ENCODE measurements at regions not wholly inside any gene's neighbourhood (a gene's known extent, or its start where the extent isn't known, plus 50 kb on each side); places are given as distances from the start of the nearest gene placed in this dataset.
"Not testable (repeated sequence)": the region's sequence is repeated elsewhere in the genome, so short reads cannot be mapped to it uniquely, and the experiment has no call there.

- DNase-seq: no peak
Observed at GRCh38 chr6:128736780-128737179, 146.2 kb upstream of the LAMA2 start.

GRCh38 chr6:128731249-128732165 is 151.4 kb upstream of the LAMA2 start:
- DNase-seq: peak; percentile 23 to 46

DNA sequence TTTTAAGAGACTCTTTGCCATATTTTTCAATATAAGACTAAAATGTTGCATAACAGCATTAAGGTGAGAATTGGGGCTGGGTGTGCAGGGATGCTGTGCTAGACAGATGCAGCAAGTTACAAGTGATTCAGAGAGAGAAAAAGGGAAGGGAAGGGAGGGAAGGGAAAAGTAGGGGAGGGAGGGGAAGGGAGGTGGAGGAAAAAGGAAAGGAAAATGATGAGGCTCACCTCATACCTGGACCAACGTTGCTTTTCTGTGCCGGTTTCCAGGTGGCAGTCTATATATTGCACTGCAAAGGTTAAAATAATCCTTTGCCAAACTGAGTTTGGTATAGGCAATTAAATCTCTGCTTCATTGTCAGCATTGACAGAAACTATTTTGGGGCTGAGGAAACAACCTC is 155.4 kb upstream of the LAMA2 start:
- no peak for DNase-seq

GRCh38 chr6:128725271-128726233 is 157.4 kb upstream of the LAMA2 start:
- DNase-seq: peak; percentile 23 to 36

DNA sequence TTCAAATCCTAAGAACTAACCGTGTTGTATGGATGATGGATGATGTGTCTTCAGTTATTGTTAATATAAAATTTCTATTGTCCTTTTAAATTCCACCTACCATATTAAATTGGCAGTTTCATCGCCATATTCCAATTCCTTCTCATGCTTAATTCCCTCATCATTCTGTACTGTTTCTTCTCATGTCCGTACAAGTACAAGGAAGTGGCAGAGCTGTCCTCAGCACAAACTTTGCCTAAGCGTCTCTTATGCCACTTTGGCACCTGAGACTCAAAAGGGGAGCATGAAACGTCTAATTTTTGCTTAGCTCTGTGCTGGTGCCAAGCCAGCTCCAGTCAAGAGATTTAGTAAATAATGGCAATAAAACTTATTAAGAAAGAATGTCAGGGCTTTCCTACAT is 158.2 kb upstream of the LAMA2 start:
- no peak for DNase-seq

GRCh38 chr6:128723667-128724066 is 159.3 kb upstream of the LAMA2 start:
- DNase-seq: no peak

DNA sequence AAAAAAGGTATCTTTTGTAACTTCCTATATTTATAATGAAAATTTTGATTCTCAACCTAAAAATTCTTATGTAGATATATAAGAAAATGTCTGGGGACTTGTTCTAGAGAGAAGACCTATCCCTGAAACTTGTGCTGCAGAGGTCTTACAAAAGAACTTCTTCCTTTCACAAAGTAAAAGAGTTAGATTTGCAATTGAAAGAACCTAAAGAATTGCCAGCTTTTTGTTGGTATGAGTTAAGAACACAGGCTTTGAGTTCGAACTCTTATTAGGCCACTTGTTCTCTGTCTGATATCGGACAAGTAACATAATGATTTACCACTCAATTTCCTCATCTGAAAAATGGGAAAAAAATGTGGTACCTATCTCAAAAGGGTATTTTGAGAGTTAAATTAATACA is 162.0 kb upstream of the LAMA2 start:
- DNase-seq: no peak

- DNase-seq: no peak
Observed at GRCh38 chr6:128719786-128720185, 163.2 kb upstream of the LAMA2 start.

DNA sequence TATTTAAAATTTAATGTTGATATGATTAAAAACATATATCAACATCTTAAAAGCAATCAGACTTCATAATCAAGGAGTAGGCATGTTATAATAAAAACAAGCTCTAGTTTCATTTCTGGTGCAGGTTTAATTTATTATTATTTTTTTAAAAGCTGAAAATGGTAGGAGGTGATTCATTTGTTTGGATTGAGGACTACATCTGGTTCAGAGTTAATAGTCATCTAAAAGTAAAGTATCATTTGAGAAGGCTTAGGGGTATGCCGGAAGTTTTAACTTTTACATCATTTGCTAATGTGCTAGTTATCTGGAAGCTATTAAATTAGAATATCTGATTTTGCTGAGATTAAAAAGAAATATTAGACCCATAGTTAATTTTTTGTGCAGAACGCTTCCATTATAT is 169.5 kb upstream of the LAMA2 start:
- DNase-seq: no peak

DNA sequence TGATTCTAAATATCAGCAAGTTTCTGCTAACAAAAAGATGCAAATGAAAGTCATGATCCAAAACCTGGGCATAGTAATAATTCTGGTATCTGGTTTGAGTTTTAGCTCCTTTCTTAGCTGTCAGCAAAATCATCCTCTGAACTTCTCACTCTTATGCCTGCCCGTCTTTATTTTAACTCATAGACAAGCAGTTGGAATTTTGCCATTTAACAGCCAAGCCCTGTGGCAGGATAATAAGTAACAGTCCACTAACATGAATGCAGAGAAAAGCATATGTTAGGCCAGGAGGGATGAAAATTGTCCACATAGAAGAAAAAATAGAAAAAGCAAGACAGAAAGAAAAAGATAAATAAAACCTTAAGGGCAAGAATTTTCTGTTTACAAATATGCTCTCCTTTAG is 170.0 kb upstream of the LAMA2 start:
- no peak for DNase-seq

DNA sequence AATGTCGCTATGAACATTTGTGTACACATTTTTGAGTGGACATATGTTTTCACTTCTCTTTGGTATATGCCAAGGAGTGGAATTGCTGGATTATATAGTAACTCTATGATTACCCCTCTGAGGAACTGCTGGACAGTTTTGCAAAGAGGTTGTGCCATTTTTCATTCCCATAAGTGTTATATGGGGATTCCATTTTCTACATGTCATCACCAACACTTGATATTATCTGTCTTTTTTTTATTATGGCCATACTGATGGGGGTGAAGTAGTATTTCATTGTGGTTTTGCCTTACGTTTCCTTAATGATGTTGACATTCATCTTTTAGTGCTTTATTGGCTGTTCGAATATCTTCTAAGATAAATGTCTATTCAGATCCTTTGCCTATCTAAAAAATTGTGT is 171.8 kb upstream of the LAMA2 start:
- DNase-seq: no peak

DNA sequence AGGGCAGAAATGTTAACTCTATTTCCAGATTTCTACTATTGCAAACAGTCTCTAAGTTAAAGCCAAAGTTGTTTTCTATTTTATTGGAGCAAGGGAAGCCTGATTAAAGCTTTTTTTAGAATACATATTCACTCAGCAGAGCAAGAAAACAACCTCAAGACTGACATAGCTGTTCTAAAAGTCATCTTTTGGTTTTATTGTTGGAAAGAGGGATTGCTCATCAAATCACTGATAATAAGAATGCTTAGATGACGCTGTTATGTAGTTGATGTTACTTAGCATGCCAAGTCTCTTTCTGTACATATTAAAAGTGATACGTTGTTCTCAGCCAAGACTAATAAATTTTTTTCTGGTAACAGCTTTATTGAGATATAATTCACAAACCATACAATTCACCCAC is 172.6 kb upstream of the LAMA2 start:
- DNase-seq: no peak

DNA sequence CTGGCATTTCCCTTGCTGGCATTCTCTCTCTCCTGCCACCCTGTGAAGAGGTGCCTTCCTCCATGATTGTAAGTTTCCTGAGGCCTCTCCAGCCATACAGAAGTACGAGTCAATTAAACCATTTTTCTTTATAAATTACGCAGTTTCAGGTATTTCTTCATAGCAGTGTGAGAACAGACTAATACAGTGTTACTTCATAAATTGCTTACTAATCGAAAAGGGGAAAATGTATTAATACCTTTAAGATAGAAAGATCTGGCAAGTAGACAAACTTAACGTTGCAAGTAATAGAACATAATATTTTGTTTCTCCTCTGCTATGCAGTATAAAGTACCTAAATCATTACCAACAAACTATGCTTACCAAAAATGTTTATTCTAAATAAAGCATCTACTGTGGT is 178.3 kb upstream of the LAMA2 start:
- no peak for DNase-seq

DNA sequence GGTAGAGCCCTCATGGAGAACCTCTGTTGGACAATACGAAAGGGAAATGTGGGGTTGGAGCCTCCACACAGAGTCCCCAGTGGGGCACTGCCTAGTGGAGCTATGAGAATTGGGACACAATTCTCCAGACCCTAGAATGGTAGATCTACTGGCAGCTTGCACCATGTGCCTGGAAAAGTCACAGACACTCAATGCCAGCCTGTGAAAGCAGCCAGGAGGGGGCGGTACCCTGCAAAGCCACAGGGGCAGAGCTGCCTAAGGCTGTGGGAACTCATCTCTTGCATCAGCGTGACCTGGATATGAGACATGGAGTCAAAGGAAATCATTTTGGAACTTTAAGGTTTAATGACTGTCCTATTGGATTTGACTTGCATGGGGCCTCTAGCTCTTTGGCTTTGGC is 179.1 kb upstream of the LAMA2 start:
- not testable (repeated sequence) for DNase-seq

DNA sequence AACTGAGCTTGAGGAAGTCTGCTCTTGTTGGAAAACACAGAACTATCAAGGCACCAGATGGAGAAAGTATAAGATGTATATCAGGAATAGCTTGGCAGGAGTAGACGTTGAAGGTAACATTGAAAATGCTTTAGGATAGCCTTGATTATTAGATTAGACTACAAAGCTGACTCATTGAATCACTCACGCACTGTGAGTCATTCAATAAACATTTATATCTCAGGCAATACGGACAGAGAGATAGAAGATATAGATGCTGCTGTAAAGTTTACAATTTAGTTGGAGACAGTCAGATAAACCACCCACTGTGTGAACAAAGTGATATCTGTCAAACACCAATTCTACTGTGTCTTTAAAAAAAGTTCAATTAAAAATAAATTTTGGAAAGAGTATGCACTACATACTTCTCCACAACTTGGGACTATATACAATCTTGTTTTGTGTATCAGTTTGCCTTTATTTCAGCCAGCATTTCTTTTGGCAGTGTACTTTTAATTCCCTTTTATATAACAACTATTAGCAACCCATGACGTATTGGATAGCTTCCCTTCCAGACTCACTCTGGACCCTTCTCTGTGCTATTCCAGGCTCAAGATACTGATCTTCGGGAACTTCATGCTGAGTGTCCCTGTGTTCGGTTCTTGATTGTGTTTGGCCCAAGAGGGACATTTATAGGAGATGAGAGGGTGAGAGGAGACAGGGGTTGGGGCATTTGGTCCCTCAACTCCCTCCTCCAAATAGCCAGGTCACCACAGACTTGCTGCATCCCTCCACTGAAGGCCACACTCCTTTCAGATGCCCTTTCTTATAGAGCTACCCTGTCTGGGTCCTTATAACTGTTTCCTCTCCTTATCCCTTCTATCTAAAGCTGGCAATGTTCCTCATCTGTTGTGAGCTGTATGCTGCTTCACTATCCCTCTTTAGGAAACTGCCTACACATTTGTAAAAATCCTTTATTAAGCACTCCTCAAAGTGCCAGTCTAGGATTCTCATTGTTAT is 176.6 kb upstream of the PTPRK start:
- DNase-seq: no peak

DNA sequence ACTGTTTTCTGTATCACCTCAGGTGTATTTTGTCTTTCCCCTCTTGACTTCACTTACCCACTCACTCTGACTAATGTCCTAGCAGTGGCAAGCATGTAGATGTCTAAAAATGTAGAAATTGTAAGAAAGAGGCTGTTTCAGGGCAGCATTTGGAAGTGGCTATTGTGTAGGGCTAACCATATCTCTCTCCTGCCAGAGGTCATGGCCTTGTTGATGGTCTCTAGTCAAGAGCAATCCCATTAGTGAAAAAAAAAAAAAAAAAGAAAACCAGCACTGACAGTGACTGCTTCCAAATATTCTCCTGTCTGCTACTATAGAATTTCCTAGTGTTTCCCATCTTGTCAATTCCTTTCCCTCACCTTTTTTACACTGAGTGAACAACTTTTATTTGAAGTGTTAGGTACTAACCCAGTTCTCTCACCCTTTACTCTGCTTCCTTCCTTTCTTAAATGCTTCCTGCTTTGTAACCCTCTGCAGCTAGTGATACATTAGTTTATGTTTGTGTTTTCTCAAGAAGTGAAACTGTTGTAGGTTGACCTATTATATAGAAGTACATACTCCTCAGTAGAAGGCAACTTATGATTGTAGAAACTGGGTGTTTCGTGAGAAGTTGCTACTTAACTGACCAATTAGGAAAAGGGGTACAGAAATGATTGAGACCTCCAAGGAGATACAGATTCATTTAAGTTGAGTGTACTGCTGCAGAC is 174.1 kb upstream of the PTPRK start:
- DNase-seq: no peak

GRCh38 chr6:128690063-128690462 is 169.7 kb upstream of the PTPRK start:
- DNase-seq: no peak

GRCh38 chr6:128686084-128686483 is 165.7 kb upstream of the PTPRK start:
- DNase-seq: no peak

DNA sequence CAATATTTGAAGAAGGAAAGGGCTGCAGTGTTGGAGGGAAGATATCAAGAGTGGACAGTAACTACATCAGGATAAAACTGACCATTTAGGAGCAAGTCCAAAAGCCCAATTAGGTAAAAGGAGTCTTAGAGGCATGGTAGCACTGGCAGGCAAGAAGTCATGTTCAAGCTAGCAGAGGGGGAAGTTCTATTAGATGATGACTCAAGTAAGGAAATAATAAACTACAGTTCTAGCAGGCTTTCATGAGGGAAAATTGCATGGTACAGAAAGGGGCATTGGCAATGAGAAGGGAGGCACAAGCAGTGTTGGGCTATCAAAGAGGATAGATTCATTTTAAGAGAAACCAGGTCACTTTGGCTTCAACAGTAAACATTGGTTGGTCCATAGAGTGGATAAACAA is 156.1 kb upstream of the PTPRK start:
- no peak for DNase-seq

GRCh38 chr6:128672023-128672422 is 151.6 kb upstream of the PTPRK start:
- DNase-seq: no peak

DNA sequence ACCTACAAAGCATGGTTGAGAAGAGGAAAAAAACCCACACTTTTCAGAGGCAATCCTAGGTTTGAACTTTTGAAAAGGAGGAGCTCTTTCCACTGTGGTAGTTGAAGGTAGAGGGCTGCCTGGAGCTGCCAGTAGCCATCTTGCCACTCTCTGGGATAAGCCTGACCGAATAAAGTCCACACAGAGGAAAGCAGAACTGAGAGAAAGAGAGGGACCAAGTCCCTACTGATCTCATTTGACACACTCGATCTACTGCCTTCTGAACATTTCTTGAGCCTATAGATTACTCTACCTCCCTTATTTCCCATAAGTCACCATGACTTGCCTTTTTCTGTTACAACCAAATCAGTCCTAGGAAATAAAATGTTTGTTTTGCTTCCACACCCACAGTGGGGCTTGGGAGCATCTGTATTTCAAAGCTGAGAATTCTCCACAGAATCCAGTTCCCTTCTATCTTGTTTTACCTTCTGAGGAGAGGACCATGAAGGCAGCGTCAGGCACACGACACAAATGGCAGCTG is 147.0 kb upstream of the PTPRK start:
- DNase-seq: no peak

DNA sequence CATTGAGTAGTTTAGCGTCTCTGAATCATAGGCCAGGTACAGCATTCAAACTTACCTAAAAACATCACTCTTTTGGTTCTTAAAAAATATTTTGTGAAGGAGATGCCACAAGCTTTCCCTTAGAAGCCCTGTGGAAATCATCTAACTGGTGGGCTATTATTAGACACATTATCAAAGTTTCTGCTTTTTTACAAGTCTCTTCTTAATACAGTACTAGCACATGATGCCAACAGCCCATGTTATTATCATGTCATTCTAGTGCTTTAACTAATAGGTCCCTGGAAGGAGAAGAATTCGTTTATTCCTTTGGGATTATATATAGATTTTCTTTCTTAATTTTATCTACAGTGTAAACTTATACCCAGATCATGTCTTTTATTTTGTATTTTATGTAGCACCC is 146.0 kb upstream of the PTPRK start:
- no peak for DNase-seq
